ENCODE measurements at regions not wholly inside any gene's neighbourhood (a gene's known extent, or its start where the extent isn't known, plus 50 kb on each side); places are given as distances from the start of the nearest gene placed in this dataset.

DNA sequence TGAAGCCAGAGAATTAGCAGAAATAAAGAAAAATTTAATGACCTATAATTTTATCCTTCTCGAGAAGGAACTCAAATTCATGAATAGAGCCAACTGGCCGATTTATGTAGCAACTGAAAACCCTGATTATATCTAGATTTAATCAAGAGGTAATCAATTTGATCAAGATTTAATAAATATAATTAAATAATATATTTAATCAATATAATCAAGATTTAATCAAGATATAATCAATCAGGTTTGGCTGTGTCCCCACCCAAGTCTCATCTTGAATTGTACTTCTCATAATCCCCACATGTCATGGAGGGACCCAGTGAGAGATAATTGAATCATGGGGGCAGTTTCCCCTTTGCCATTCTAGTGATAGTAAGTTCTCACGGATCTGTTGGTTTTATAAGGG is 181.2 kb upstream of the CDIN1 start:
- Mint-ChIP-seq H3K36me3 (no peaks in the 10 kb centered on the region), H3K27me3 (ENCODE audit: low read depth) (no peaks in the 10 kb centered on the region), H3K4me3 (no peak overlapping the region), H3K4me1 (peaks cover 44% of the 10 kb centered on the region), H3K27ac (no peak overlapping the region), H3K9me3 (peaks cover 6% of the 10 kb centered on the region)
- no peak for DNase-seq (ENCODE audit: low spot score in 2 of 2, unreplicated experiment in 2 of 2)
- TF ChIP-seq, protein P1, sequence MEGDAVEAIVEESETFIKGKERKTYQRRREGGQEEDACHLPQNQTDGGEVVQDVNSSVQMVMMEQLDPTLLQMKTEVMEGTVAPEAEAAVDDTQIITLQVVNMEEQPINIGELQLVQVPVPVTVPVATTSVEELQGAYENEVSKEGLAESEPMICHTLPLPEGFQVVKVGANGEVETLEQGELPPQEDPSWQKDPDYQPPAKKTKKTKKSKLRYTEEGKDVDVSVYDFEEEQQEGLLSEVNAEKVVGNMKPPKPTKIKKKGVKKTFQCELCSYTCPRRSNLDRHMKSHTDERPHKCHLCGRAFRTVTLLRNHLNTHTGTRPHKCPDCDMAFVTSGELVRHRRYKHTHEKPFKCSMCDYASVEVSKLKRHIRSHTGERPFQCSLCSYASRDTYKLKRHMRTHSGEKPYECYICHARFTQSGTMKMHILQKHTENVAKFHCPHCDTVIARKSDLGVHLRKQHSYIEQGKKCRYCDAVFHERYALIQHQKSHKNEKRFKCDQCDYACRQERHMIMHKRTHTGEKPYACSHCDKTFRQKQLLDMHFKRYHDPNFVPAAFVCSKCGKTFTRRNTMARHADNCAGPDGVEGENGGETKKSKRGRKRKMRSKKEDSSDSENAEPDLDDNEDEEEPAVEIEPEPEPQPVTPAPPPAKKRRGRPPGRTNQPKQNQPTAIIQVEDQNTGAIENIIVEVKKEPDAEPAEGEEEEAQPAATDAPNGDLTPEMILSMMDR (IDR thresholded peaks at IDR 0.05; ENCODE audit: unreplicated experiment) = no peak

DNA sequence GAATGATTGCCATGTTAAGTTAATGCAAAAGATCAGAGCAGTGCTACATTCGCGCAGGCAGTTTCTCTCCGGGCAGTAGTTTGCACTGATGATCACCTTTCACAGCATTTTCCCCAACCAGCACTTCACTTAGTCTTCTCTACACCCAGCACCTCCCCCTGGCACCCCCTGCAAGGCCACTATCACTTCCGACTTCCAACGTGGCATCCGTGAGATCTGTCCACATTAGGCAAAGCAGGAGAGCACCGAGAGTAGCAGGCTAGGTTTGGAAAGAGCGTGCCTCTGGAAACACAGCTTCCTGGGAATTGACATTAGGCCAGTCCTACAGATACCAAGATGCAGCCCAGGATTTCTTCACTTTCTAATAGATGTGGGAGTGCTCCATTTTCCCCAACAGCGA is 180.2 kb upstream of the CDIN1 start:
- H3K4me1 Mint-ChIP-seq = peaks cover 39% of the 10 kb centered on the region
- peak overlapping the region; percentile 40 for H3K27ac Mint-ChIP-seq
- TF ChIP-seq, protein P1 (IDR thresholded peaks at IDR 0.05; ENCODE audit: unreplicated experiment) = no peak
- H3K36me3 Mint-ChIP-seq = no peaks in the 10 kb centered on the region
- no peak for DNase-seq (ENCODE audit: low spot score in 2 of 2, unreplicated experiment in 2 of 2)
- no peaks in the 10 kb centered on the region for H3K27me3 Mint-ChIP-seq (ENCODE audit: low read depth)
- H3K9me3 Mint-ChIP-seq = peaks cover 5% of the 10 kb centered on the region
- H3K4me3 Mint-ChIP-seq = no peak overlapping the region

DNA sequence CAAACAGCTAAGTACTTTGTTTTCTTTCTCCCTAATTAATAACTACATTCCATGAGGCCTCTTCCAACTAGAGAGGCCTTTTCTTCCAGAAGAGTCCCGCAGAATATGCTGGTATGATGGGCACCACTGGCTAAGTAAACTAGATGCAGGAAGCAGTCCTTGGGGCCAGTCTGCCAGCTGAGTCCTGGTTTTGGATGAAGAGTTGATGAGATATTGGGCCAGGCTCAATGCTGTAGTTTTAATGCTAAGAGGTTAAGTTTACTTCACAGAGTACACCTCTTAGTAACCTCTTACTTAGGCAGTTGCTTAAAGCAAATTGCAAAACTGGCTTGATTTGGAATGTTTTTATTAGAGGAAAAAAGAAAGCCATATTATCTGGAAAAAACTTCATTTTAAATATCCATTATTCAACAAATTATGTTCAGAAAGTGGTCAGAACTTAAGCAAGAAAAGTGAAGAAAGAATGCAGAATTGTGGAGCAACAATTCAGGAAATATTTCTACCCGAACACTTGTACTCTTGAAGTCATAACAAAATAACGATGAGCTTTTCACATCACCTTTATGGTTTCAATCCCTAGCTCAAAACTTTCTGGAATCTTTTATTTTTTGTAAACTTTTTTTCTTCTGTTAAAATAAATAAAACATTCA is 178.4 kb upstream of the CDIN1 start:
- Mint-ChIP-seq H3K4me1 (peaks cover 32% of the 10 kb centered on the region), H3K27me3 (ENCODE audit: low read depth) (no peaks in the 10 kb centered on the region), H3K9me3 (peaks cover 4% of the 10 kb centered on the region), H3K27ac (peak overlapping the region; percentile 73), H3K36me3 (no peaks in the 10 kb centered on the region), H3K4me3 (no peak overlapping the region)
- TF ChIP-seq, protein P1 (IDR thresholded peaks at IDR 0.05; ENCODE audit: unreplicated experiment) = no peak
- DNase-seq (ENCODE audit: low spot score in 2 of 2, unreplicated experiment in 2 of 2) = no peak

DNA sequence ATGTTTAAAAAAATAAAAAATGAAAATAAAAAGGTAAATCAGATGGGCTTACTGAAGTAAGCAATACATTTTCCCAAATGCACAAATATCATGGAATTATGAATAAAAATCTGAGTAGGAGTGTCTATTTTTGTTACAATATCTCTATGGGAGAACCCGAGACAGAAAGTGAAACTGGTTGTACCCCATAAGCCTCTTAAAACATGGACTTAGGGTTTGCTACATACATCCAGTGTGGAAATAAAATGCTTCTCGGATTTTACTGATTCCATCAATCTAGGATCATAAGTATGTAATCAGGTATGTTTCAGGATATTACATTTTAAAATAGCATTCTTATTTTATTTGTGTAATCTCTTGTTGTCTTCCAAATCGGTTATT is 177.8 kb upstream of the CDIN1 start:
- no peak overlapping the region for H3K27ac Mint-ChIP-seq
- H3K4me1 Mint-ChIP-seq = peaks cover 33% of the 10 kb centered on the region
- no peaks in the 10 kb centered on the region for H3K36me3 Mint-ChIP-seq
- H3K4me3 Mint-ChIP-seq = no peak overlapping the region
- no peak for DNase-seq (ENCODE audit: low spot score in 2 of 2, unreplicated experiment in 2 of 2)
- H3K9me3 Mint-ChIP-seq = peaks cover 4% of the 10 kb centered on the region
- no peaks in the 10 kb centered on the region for H3K27me3 Mint-ChIP-seq (ENCODE audit: low read depth)
- TF ChIP-seq, protein P1 (IDR thresholded peaks at IDR 0.05; ENCODE audit: unreplicated experiment) = no peak

DNA sequence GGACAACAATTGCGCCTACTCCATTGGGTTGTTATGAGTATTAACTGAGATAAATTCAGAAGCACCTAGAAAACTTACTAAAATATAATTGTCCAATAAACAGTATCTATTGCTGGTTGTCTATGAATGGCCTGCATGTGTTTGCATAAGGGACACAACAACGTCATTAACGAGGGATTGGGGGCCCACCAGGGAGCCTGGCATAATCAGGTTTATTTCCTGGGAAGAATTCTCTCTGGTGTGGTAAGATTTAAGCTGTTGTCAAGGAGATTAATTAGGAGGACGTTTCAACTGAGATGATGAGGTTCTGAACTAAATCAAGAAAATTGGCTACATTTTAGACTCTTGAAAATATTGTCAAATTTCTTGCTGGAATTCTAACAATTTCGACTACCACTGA is 176.1 kb upstream of the CDIN1 start:
- peaks cover 4% of the 10 kb centered on the region for H3K9me3 Mint-ChIP-seq
- H3K27me3 Mint-ChIP-seq (ENCODE audit: low read depth) = no peaks in the 10 kb centered on the region
- peaks cover 48% of the 10 kb centered on the region for H3K4me1 Mint-ChIP-seq
- no peak for DNase-seq (ENCODE audit: low spot score in 2 of 2, unreplicated experiment in 2 of 2)
- no peaks in the 10 kb centered on the region for H3K36me3 Mint-ChIP-seq
- TF ChIP-seq, protein P1 (IDR thresholded peaks at IDR 0.05; ENCODE audit: unreplicated experiment) = no peak
- H3K27ac Mint-ChIP-seq = no peak overlapping the region
- no peak overlapping the region for H3K4me3 Mint-ChIP-seq

DNA sequence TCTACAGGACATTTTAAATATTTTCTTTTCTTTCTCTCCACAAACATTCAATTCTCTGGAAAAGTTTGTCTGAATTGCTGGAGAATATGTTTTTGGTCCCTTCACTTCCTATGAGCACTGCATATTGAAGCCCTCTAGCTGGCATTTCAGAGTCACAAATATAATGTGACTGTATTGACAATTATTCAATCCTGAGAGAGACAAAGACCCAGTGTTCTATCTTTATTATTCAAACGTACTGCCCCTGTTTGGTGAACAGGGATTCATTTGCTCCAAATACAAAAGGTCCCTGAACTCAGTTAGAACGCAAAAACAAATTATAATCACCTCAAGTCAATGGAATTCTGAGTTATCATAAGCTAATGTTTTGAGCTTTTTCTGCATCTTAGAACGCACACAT is 173.1 kb upstream of the CDIN1 start:
- H3K4me1 Mint-ChIP-seq = peaks cover 29% of the 10 kb centered on the region
- peaks cover 11% of the 10 kb centered on the region for H3K9me3 Mint-ChIP-seq
- H3K4me3 Mint-ChIP-seq = no peak overlapping the region
- TF ChIP-seq, protein P1 (IDR thresholded peaks at IDR 0.05; ENCODE audit: unreplicated experiment) = no peak
- H3K27ac Mint-ChIP-seq = peak overlapping the region; percentile 40
- no peaks in the 10 kb centered on the region for H3K27me3 Mint-ChIP-seq (ENCODE audit: low read depth)
- DNase-seq (ENCODE audit: low spot score in 2 of 2, unreplicated experiment in 2 of 2) = no peak
- peaks cover 3% of the 10 kb centered on the region for H3K36me3 Mint-ChIP-seq

Measured in mesothelial cell of epicardium (in vitro differentiated cells).